Naive B cell (primary cell): ENCODE measurements at regions not wholly inside any gene's neighbourhood (a gene's known extent, or its start where the extent isn't known, plus 50 kb on each side); places are given as distances from the start of the nearest gene placed in this dataset.
"Not testable (repeated sequence)": the region's sequence is repeated elsewhere in the genome, so short reads cannot be mapped to it uniquely, and the experiment has no call there.

Source experiments
- ATAC-seq, 2 donors: fragments of 150-1000 bp; cut with Tn5 transposase; 2 replicates each; pipeline ENCODE4 v1.10.0; 2021; ENCODE audit warnings: low read depth in 2 of 2, mild to moderate bottlenecking in 2 of 2, moderate library complexity in 2 of 2
- DNase-seq: peaks from one replicate; pipeline ENCODE4 v3.0.0; 2022
- H3K27ac Mint-ChIP-seq, 6 donors: one replicate each; pipeline ENCODE4 v1.8.0; 2020 to 2022; ENCODE audit warnings: mild to moderate bottlenecking in 6 of 6, mixed read lengths in 6 of 6, moderate library complexity in 5 of 6, inconsistent platforms in 2 of 6
- H3K27me3 Mint-ChIP-seq, 3 donors: one replicate each; pipeline ENCODE4 v1.8.0; 2021 to 2022; ENCODE audit warnings: mixed read lengths in 3 of 3, mild to moderate bottlenecking in 1 of 3
- H3K36me3 Mint-ChIP-seq, 2 donors: one replicate each; pipeline ENCODE4 v1.8.0; 2020 to 2022; ENCODE audit warnings: mixed read lengths in 2 of 2, inconsistent platforms in 1 of 2, mild to moderate bottlenecking in 1 of 2
- H3K4me1 Mint-ChIP-seq, 3 donors: one replicate each; pipeline ENCODE4 v1.8.0; 2020 to 2022; ENCODE audit warnings: mixed read lengths in 3 of 3, inconsistent platforms in 1 of 3, mild to moderate bottlenecking in 1 of 3, moderate library complexity in 1 of 3
- H3K4me3 Mint-ChIP-seq, 8 donors: one replicate each; pipeline ENCODE4 v1.8.0; 2020 to 2022; ENCODE audit warnings: mild to moderate bottlenecking in 8 of 8, mixed read lengths in 8 of 8, moderate library complexity in 8 of 8, inconsistent platforms in 2 of 8
- H3K9me3 Mint-ChIP-seq, 7 donors: one replicate each; pipeline ENCODE4 v1.8.0; 2020 to 2022; ENCODE audit warnings: mixed read lengths in 7 of 7, mild to moderate bottlenecking in 5 of 7, inconsistent platforms in 2 of 7, moderate library complexity in 1 of 7

GRCh38 chr5:152107220-152107619, 182.6 kb upstream of the GLRA1 start:
- Mint-ChIP-seq H3K4me3 (no peak overlapping the region), H3K4me1 (no peaks in the 10 kb centered on the region)
- no peak for ATAC-seq

GRCh38 chr5:152106571-152106970, 181.9 kb upstream of the GLRA1 start:
- ATAC-seq (no peak), DNase-seq (no peak)
- H3K36me3 Mint-ChIP-seq = no peaks in the 10 kb centered on the region
- no peak overlapping the region for H3K27ac Mint-ChIP-seq
- no peaks in the 10 kb centered on the region for H3K4me1 Mint-ChIP-seq
- H3K9me3 Mint-ChIP-seq = peaks cover 4 to 38% (median 12%) of the 10 kb centered on the region in 7 donors
- H3K27me3 Mint-ChIP-seq = peaks cover 0 to 11% (median 6%) of the 10 kb centered on the region in 3 donors
- H3K4me3 Mint-ChIP-seq = no peak overlapping the region

More at GRCh38 chr5:152107220-152107619, 182.6 kb upstream of the GLRA1 start:
- Mint-ChIP-seq H3K9me3 (peaks cover 4 to 31% (median 12%) of the 10 kb centered on the region in 7 donors), H3K36me3 (no peaks in the 10 kb centered on the region), H3K27ac (no peak overlapping the region), H3K27me3 (peaks cover 0 to 11% (median 6%) of the 10 kb centered on the region in 3 donors)
- DNase-seq = no peak

- peaks cover 4 to 44% (median 12%) of the 10 kb centered on the region in 7 donors for H3K9me3 Mint-ChIP-seq
- H3K36me3 Mint-ChIP-seq = no peaks in the 10 kb centered on the region
- ATAC-seq (no peak), DNase-seq (no peak)
- no peaks in the 10 kb centered on the region for H3K4me1 Mint-ChIP-seq
- peaks cover 0 to 11% (median 7%) of the 10 kb centered on the region in 3 donors for H3K27me3 Mint-ChIP-seq
- no peak overlapping the region for H3K4me3 Mint-ChIP-seq
- H3K27ac Mint-ChIP-seq = no peak overlapping the region
Measured at GRCh38 chr5:152105085-152105484, 180.4 kb upstream of the GLRA1 start.

GRCh38 chr5:152104211-152104610, 179.6 kb upstream of the GLRA1 start:
- peaks cover 4 to 44% (median 12%) of the 10 kb centered on the region in 7 donors for H3K9me3 Mint-ChIP-seq
- ATAC-seq = no peak
- H3K4me1 Mint-ChIP-seq = no peaks in the 10 kb centered on the region
- peak overlapping the region in 1 of 6 donors; percentile 19 for H3K27ac Mint-ChIP-seq
- no peak overlapping the region for H3K4me3 Mint-ChIP-seq
- no peak for DNase-seq
- peaks cover 0 to 9% (median 7%) of the 10 kb centered on the region in 3 donors for H3K27me3 Mint-ChIP-seq
- H3K36me3 Mint-ChIP-seq = no peaks in the 10 kb centered on the region

- not testable (repeated sequence) for ATAC-seq, H3K4me3 Mint-ChIP-seq, DNase-seq, H3K36me3 Mint-ChIP-seq, H3K27me3 Mint-ChIP-seq, H3K4me1 Mint-ChIP-seq
- Mint-ChIP-seq H3K9me3 (peaks cover 0 to 44% (median 12%) of the 10 kb centered on the region in 7 donors), H3K27ac (peak overlapping the region in 1 of 6 donors; percentile 66)
Measured at GRCh38 chr5:152102908-152103307, 178.3 kb upstream of the GLRA1 start.

GRCh38 chr5:152102057-152102456, 177.4 kb upstream of the GLRA1 start:
- peaks cover 0 to 44% (median 12%) of the 10 kb centered on the region in 7 donors for H3K9me3 Mint-ChIP-seq
- peaks cover 0 to 5% (median 0%) of the 10 kb centered on the region in 3 donors for H3K27me3 Mint-ChIP-seq
- no peak overlapping the region for H3K27ac Mint-ChIP-seq
- H3K36me3 Mint-ChIP-seq = no peaks in the 10 kb centered on the region
- H3K4me3 Mint-ChIP-seq = no peak overlapping the region
- ATAC-seq (no peak), DNase-seq (no peak)
- no peaks in the 10 kb centered on the region for H3K4me1 Mint-ChIP-seq

- no peaks in the 10 kb centered on the region for H3K4me1 Mint-ChIP-seq
- ATAC-seq (no peak), DNase-seq (no peak)
- H3K27me3 Mint-ChIP-seq = peaks cover 0 to 5% (median 5%) of the 10 kb centered on the region in 3 donors
- H3K4me3 Mint-ChIP-seq = no peak overlapping the region
- H3K9me3 Mint-ChIP-seq = peaks cover 0 to 44% (median 12%) of the 10 kb centered on the region in 7 donors
- no peaks in the 10 kb centered on the region for H3K36me3 Mint-ChIP-seq
- H3K27ac Mint-ChIP-seq = no peak overlapping the region
Measured at GRCh38 chr5:152100462-152100861, 175.8 kb upstream of the GLRA1 start.

- H3K36me3 Mint-ChIP-seq = no peaks in the 10 kb centered on the region
- DNase-seq (no peak), ATAC-seq (no peak)
- no peak overlapping the region for H3K4me3 Mint-ChIP-seq
- H3K9me3 Mint-ChIP-seq = peaks cover 0 to 17% (median under 1%) of the 10 kb centered on the region in 7 donors
- H3K27me3 Mint-ChIP-seq = peaks cover 0 to 5% (median 5%) of the 10 kb centered on the region in 3 donors
- H3K4me1 Mint-ChIP-seq = no peaks in the 10 kb centered on the region
- H3K27ac Mint-ChIP-seq = no peak overlapping the region
Measured at GRCh38 chr5:152097128-152097527, 172.5 kb upstream of the GLRA1 start.

- Mint-ChIP-seq H3K27ac (no peak overlapping the region), H3K36me3 (no peaks in the 10 kb centered on the region), H3K4me1 (no peaks in the 10 kb centered on the region), H3K27me3 (peaks cover 0 to 5% (median 5%) of the 10 kb centered on the region in 3 donors), H3K4me3 (no peak overlapping the region), H3K9me3 (peaks cover 0 to 1% (median 0%) of the 10 kb centered on the region in 7 donors)
- ATAC-seq (no peak), DNase-seq (no peak)
Measured at GRCh38 chr5:152094716-152095115, 170.1 kb upstream of the GLRA1 start.

- Mint-ChIP-seq H3K27ac (no peak overlapping the region), H3K36me3 (no peaks in the 10 kb centered on the region), H3K4me3 (no peak overlapping the region), H3K9me3 (peaks cover 0 to 1% (median 0%) of the 10 kb centered on the region in 7 donors), H3K4me1 (no peaks in the 10 kb centered on the region), H3K27me3 (peaks cover 0 to 8% (median 5%) of the 10 kb centered on the region in 3 donors)
- DNase-seq (no peak), ATAC-seq (no peak)
Measured at GRCh38 chr5:152094060-152094459, 169.4 kb upstream of the GLRA1 start.

- Mint-ChIP-seq H3K4me1 (no peaks in the 10 kb centered on the region), H3K36me3 (no peaks in the 10 kb centered on the region), H3K27me3 (peaks cover 0 to 8% (median 5%) of the 10 kb centered on the region in 3 donors), H3K9me3 (peaks cover 0 to 1% (median 0%) of the 10 kb centered on the region in 7 donors), H3K27ac (no peak overlapping the region), H3K4me3 (no peak overlapping the region)
- ATAC-seq (no peak), DNase-seq (no peak)
Measured at GRCh38 chr5:152092580-152092979, 167.9 kb upstream of the GLRA1 start.

- ATAC-seq = no peak
- Mint-ChIP-seq H3K27me3 (peaks cover 5 to 13% (median 8%) of the 10 kb centered on the region in 3 donors), H3K9me3 (peaks cover 0 to 1% (median 0%) of the 10 kb centered on the region in 7 donors), H3K27ac (no peak overlapping the region), H3K36me3 (no peaks in the 10 kb centered on the region), H3K4me1 (no peaks in the 10 kb centered on the region), H3K4me3 (no peak overlapping the region)
- no peak for DNase-seq
Measured at GRCh38 chr5:152089644-152090043, 165.0 kb upstream of the GLRA1 start.

GRCh38 chr5:152086668-152087067, 162.0 kb upstream of the GLRA1 start:
- H3K4me1 Mint-ChIP-seq = no peaks in the 10 kb centered on the region
- no peak overlapping the region for H3K27ac Mint-ChIP-seq
- H3K36me3 Mint-ChIP-seq = no peaks in the 10 kb centered on the region
- H3K9me3 Mint-ChIP-seq = peaks cover 0 to 1% (median 0%) of the 10 kb centered on the region in 7 donors
- ATAC-seq (no peak), DNase-seq (no peak)
- H3K4me3 Mint-ChIP-seq = no peak overlapping the region
- peaks cover 5 to 13% (median 8%) of the 10 kb centered on the region in 3 donors for H3K27me3 Mint-ChIP-seq

GRCh38 chr5:152084476-152084875, 159.8 kb upstream of the GLRA1 start:
- Mint-ChIP-seq H3K9me3 (no peaks in the 10 kb centered on the region), H3K4me3 (no peak overlapping the region), H3K27ac (no peak overlapping the region), H3K36me3 (no peaks in the 10 kb centered on the region), H3K4me1 (no peaks in the 10 kb centered on the region), H3K27me3 (peaks cover 5 to 8% (median 8%) of the 10 kb centered on the region in 3 donors)
- DNase-seq = no peak
- ATAC-seq = no peak

- DNase-seq (no peak), ATAC-seq (no peak)
- H3K9me3 Mint-ChIP-seq = no peaks in the 10 kb centered on the region
- H3K36me3 Mint-ChIP-seq = no peaks in the 10 kb centered on the region
- H3K4me1 Mint-ChIP-seq = no peaks in the 10 kb centered on the region
- H3K4me3 Mint-ChIP-seq = no peak overlapping the region
- peaks cover 4 to 8% (median 5%) of the 10 kb centered on the region in 3 donors for H3K27me3 Mint-ChIP-seq
- H3K27ac Mint-ChIP-seq = no peak overlapping the region
Measured at GRCh38 chr5:152083231-152083630, 158.6 kb upstream of the GLRA1 start.
